ENCODE measurements at regions not wholly inside any gene's neighbourhood (a gene's known extent, or its start where the extent isn't known, plus 50 kb on each side); places are given as distances from the start of the nearest gene placed in this dataset.

- TF ChIP-seq REST (IDR thresholded peaks at IDR 0.05) (no peak), CTCF (IDR thresholded peaks at IDR 0.05; ENCODE audit: low read depth, low read length, missing input control) (no peak), RAD21 (IDR thresholded peaks at IDR 0.05) (no peak), TAF1 (conservative IDR thresholded peaks at IDR 0.05) (no peak), ZBTB33 (IDR thresholded peaks at IDR 0.05) (no peak), SP1 (IDR thresholded peaks at IDR 0.05) (no peak), JUND (IDR thresholded peaks at IDR 0.05) (no peak), EGR1 (IDR thresholded peaks at IDR 0.05; ENCODE audit: low read depth in 2 of 2) (no peak), ATF3 (IDR thresholded peaks at IDR 0.05) (no peak), YY1 (IDR thresholded peaks at IDR 0.05) (no peak), MAX (IDR thresholded peaks at IDR 0.05) (no peak)
Observed at GRCh38 chr5:179431221-179431824, 86.1 kb upstream of the ADAMTS2 start.

All from liver (tissue), 3 donors.